ENCODE measurements at regions not wholly inside any gene's neighbourhood (a gene's known extent, or its start where the extent isn't known, plus 50 kb on each side); places are given as distances from the start of the nearest gene placed in this dataset.
"Not testable (repeated sequence)": the region's sequence is repeated elsewhere in the genome, so short reads cannot be mapped to it uniquely, and the experiment has no call there.

GRCh38 chr5:57896576-57896975, 414.0 kb upstream of the ACTBL2 start:
- ATAC-seq (ENCODE audit: low read depth in 2 of 2) (no peak), DNase-seq (no peak)
- H3K4me1 Mint-ChIP-seq: no peaks in the 10 kb centered on the region
- no peaks in the 10 kb centered on the region for H3K27me3 Mint-ChIP-seq
- H3K9me3 Mint-ChIP-seq: no peaks in the 10 kb centered on the region
- H3K27ac Mint-ChIP-seq: no peak overlapping the region
- no peaks in the 10 kb centered on the region for H3K36me3 Mint-ChIP-seq
- no peak overlapping the region for H3K4me3 Mint-ChIP-seq

GRCh38 chr5:57895766-57896165, 413.2 kb upstream of the ACTBL2 start:
- Mint-ChIP-seq H3K27ac (no peak overlapping the region), H3K36me3 (no peaks in the 10 kb centered on the region), H3K9me3 (no peaks in the 10 kb centered on the region), H3K27me3 (no peaks in the 10 kb centered on the region), H3K4me3 (no peak overlapping the region), H3K4me1 (no peaks in the 10 kb centered on the region)
- no peak for DNase-seq
- no peak for ATAC-seq (ENCODE audit: low read depth in 2 of 2)

GRCh38 chr5:57893926-57894325, 411.3 kb upstream of the ACTBL2 start:
- DNase-seq (no peak), ATAC-seq (ENCODE audit: low read depth in 2 of 2) (no peak)
- Mint-ChIP-seq H3K4me1 (no peaks in the 10 kb centered on the region), H3K27ac (no peak overlapping the region), H3K9me3 (no peaks in the 10 kb centered on the region), H3K36me3 (no peaks in the 10 kb centered on the region), H3K4me3 (no peak overlapping the region), H3K27me3 (no peaks in the 10 kb centered on the region)

- ATAC-seq (ENCODE audit: low read depth in 2 of 2): no peak
- no peaks in the 10 kb centered on the region for H3K9me3 Mint-ChIP-seq
These were observed 408.8 kb upstream of the ACTBL2 start for GRCh38 chr5:57891443-57891842.

GRCh38 chr5:57889558-57889957, 406.9 kb upstream of the ACTBL2 start:
- H3K9me3 Mint-ChIP-seq: no peaks in the 10 kb centered on the region
- no peak overlapping the region for H3K4me3 Mint-ChIP-seq
- H3K27me3 Mint-ChIP-seq: no peaks in the 10 kb centered on the region
- no peak for ATAC-seq (ENCODE audit: low read depth in 2 of 2)
- DNase-seq: no peak
- H3K36me3 Mint-ChIP-seq: no peaks in the 10 kb centered on the region
- H3K4me1 Mint-ChIP-seq: no peaks in the 10 kb centered on the region
- H3K27ac Mint-ChIP-seq: no peak overlapping the region

More at GRCh38 chr5:57891443-57891842, 408.8 kb upstream of the ACTBL2 start:
- DNase-seq: no peak
- H3K27me3 Mint-ChIP-seq: no peaks in the 10 kb centered on the region
- H3K4me3 Mint-ChIP-seq: no peak overlapping the region
- no peaks in the 10 kb centered on the region for H3K36me3 Mint-ChIP-seq
- H3K27ac Mint-ChIP-seq: no peak overlapping the region
- no peaks in the 10 kb centered on the region for H3K4me1 Mint-ChIP-seq

- DNase-seq: no peak
- Mint-ChIP-seq H3K9me3 (no peaks in the 10 kb centered on the region), H3K4me3 (no peak overlapping the region), H3K4me1 (no peaks in the 10 kb centered on the region), H3K36me3 (no peaks in the 10 kb centered on the region), H3K27me3 (no peaks in the 10 kb centered on the region), H3K27ac (no peak overlapping the region)
- ATAC-seq (ENCODE audit: low read depth in 2 of 2): no peak
These were observed 405.4 kb upstream of the ACTBL2 start for GRCh38 chr5:57887851-57888621.

GRCh38 chr5:57884346-57885102, 401.9 kb upstream of the ACTBL2 start:
- H3K4me1 Mint-ChIP-seq: no peaks in the 10 kb centered on the region
- H3K27ac Mint-ChIP-seq: no peak overlapping the region
- no peaks in the 10 kb centered on the region for H3K36me3 Mint-ChIP-seq
- no peaks in the 10 kb centered on the region for H3K27me3 Mint-ChIP-seq
- DNase-seq: no peak
- no peak overlapping the region for H3K4me3 Mint-ChIP-seq
- ATAC-seq (ENCODE audit: low read depth in 2 of 2): no peak
- H3K9me3 Mint-ChIP-seq: no peaks in the 10 kb centered on the region

- ATAC-seq (ENCODE audit: low read depth in 2 of 2) (no peak), DNase-seq (no peak)
- no peak overlapping the region for H3K4me3 Mint-ChIP-seq
- no peaks in the 10 kb centered on the region for H3K4me1 Mint-ChIP-seq
- no peak overlapping the region for H3K27ac Mint-ChIP-seq
- H3K36me3 Mint-ChIP-seq: no peaks in the 10 kb centered on the region
- peaks cover 0 to 3% (median 0%) of the 10 kb centered on the region in 7 donors for H3K9me3 Mint-ChIP-seq
- H3K27me3 Mint-ChIP-seq: no peaks in the 10 kb centered on the region
These were observed 397.6 kb upstream of the ACTBL2 start for GRCh38 chr5:57880216-57880615.

GRCh38 chr5:57878301-57878722, 395.7 kb upstream of the ACTBL2 start:
- Mint-ChIP-seq H3K9me3 (peaks cover 0 to 3% (median 0%) of the 10 kb centered on the region in 7 donors), H3K4me1 (no peaks in the 10 kb centered on the region), H3K27ac (no peak overlapping the region), H3K36me3 (no peaks in the 10 kb centered on the region), H3K27me3 (no peaks in the 10 kb centered on the region), H3K4me3 (no peak overlapping the region)
- ATAC-seq (ENCODE audit: low read depth in 2 of 2) (no peak), DNase-seq (no peak)

GRCh38 chr5:57871496-57871895, 388.9 kb upstream of the ACTBL2 start:
- peaks cover 5 to 12% (median 7%) of the 10 kb centered on the region in 7 donors for H3K9me3 Mint-ChIP-seq
- no peak overlapping the region for H3K4me3 Mint-ChIP-seq

GRCh38 chr5:57870267-57870666, 387.7 kb upstream of the ACTBL2 start:
- H3K27ac Mint-ChIP-seq: not testable (repeated sequence)

More at GRCh38 chr5:57871496-57871895, 388.9 kb upstream of the ACTBL2 start:
- Mint-ChIP-seq H3K36me3 (no peaks in the 10 kb centered on the region), H3K27me3 (peaks cover 0 to 4% (median 0%) of the 10 kb centered on the region in 3 donors), H3K27ac (no peak overlapping the region), H3K4me1 (no peaks in the 10 kb centered on the region)
- ATAC-seq (ENCODE audit: low read depth in 2 of 2) (no peak), DNase-seq (no peak)

GRCh38 chr5:57863661-57864060, 381.1 kb upstream of the ACTBL2 start:
- Mint-ChIP-seq H3K27ac (no peak overlapping the region), H3K27me3 (no peaks in the 10 kb centered on the region), H3K4me3 (no peak overlapping the region), H3K36me3 (peaks cover 0 to 4% of the 10 kb centered on the region in 2 donors), H3K9me3 (peaks cover 0 to 9% (median 4%) of the 10 kb centered on the region in 7 donors), H3K4me1 (no peaks in the 10 kb centered on the region)
- no peak for ATAC-seq (ENCODE audit: low read depth in 2 of 2)
- DNase-seq: no peak

More at GRCh38 chr5:57870267-57870666, 387.7 kb upstream of the ACTBL2 start:
- not testable (repeated sequence) for ATAC-seq (ENCODE audit: low read depth in 2 of 2); H3K4me3 Mint-ChIP-seq; DNase-seq; H3K4me1 Mint-ChIP-seq; H3K27me3 Mint-ChIP-seq; H3K36me3 Mint-ChIP-seq
- peaks cover 5 to 12% (median 7%) of the 10 kb centered on the region in 7 donors for H3K9me3 Mint-ChIP-seq

GRCh38 chr5:57862942-57863341, 380.3 kb upstream of the ACTBL2 start:
- Mint-ChIP-seq H3K27me3 (no peaks in the 10 kb centered on the region), H3K9me3 (peaks cover 0 to 9% (median 4%) of the 10 kb centered on the region in 7 donors)
- no peak for ATAC-seq (ENCODE audit: low read depth in 2 of 2)

GRCh38 chr5:57862471-57862911, 379.9 kb upstream of the ACTBL2 start:
- Mint-ChIP-seq H3K27ac (no peak overlapping the region), H3K4me3 (no peak overlapping the region), H3K36me3 (peaks cover 0 to 4% of the 10 kb centered on the region in 2 donors), H3K9me3 (peaks cover 0 to 9% (median 4%) of the 10 kb centered on the region in 7 donors), H3K27me3 (no peaks in the 10 kb centered on the region), H3K4me1 (no peaks in the 10 kb centered on the region)
- ATAC-seq (ENCODE audit: low read depth in 2 of 2) (no peak), DNase-seq (no peak)

More at GRCh38 chr5:57862942-57863341, 380.3 kb upstream of the ACTBL2 start:
- no peak for DNase-seq
- Mint-ChIP-seq H3K36me3 (peaks cover 0 to 4% of the 10 kb centered on the region in 2 donors), H3K4me1 (no peaks in the 10 kb centered on the region), H3K27ac (no peak overlapping the region), H3K4me3 (no peak overlapping the region)

Measured in naive B cell (primary cell).